Activated CD4-positive, alpha-beta memory T cell treated with anti-CD3 and anti-CD28 coated beads for 36 hours (primary cell): ENCODE measurements at regions not wholly inside any gene's neighbourhood (a gene's known extent, or its start where the extent isn't known, plus 50 kb on each side); places are given as distances from the start of the nearest gene placed in this dataset.
A peak's percentile ranks its signal among the peaks of the same experiment; 100 is the strongest.

Source experiments
- CTCF ChIA-PET: fragments of 350-600 bp; sonication (Branson Sonifier 250); formaldehyde crosslinking; loops from one replicate; lab custom pipeline; 2021; ENCODE audit warnings: antibody characterized with exemption, inconsistent platforms; lab: Charles Lee
- POLR2A ChIA-PET: fragments of 350-600 bp; sonication (Branson Sonifier 250); formaldehyde crosslinking; loops from one replicate; lab custom pipeline; 2021; ENCODE audit warnings: antibody characterized with exemption; lab: Charles Lee
- DNase-seq: peaks from one replicate; pipeline ENCODE4 v3.0.0-alpha.2; 2020
- H3K27ac Mint-ChIP-seq: one replicate; pipeline ENCODE4 v1.8.0; 2021; ENCODE audit warnings: mixed read lengths
- H3K27me3 Mint-ChIP-seq: one replicate; pipeline ENCODE4 v1.8.0; 2021; ENCODE audit warnings: mixed read lengths
- H3K36me3 Mint-ChIP-seq: one replicate; pipeline ENCODE4 v1.8.0; 2021; ENCODE audit warnings: mixed read lengths
- H3K4me1 Mint-ChIP-seq: one replicate; pipeline ENCODE4 v1.8.0; 2021; ENCODE audit warnings: low read depth, mixed read lengths
- H3K4me3 Mint-ChIP-seq: one replicate; pipeline ENCODE4 v1.8.0; 2021; ENCODE audit warnings: mild to moderate bottlenecking, mixed read lengths
- H3K9me3 Mint-ChIP-seq: one replicate; pipeline ENCODE4 v1.8.0; 2021; ENCODE audit warnings: mixed read lengths
- intact Hi-C: fragments of 100-400 bp; cut with micrococcal nuclease; formaldehyde crosslinking; loops from one replicate; pipeline ENCODE4 v1.15.1; 2023

DNA sequence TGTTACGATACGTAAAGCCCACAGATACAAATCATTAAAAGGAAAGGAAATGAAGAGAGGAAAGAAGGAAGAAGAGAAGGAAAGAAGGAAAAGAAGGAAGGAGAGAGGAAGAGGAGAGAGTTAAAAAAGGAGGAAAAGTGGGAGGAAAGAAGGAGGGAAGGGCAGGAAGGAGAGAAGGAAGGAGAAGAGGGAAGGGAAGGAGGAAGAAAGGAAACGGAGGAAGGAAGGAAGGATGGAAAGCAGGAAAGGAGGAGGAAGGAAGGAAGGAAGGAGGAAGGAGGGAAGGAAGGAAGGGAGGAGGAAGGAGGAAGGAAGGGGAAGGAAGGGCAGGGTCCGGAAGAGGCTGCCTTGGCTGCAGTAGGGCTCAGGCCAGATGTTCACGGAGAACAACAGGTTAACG is 95.2 kb downstream of the ENGASE start:
- intact Hi-C loops, result no loop called here
- no peaks in the 10 kb centered on the region for H3K4me1 Mint-ChIP-seq
- H3K27me3 Mint-ChIP-seq, result no peaks in the 10 kb centered on the region
- H3K4me3 Mint-ChIP-seq, result no peak overlapping the region
- no peak overlapping the region for H3K27ac Mint-ChIP-seq
- DNase-seq, result no peak
- ChIA-PET CTCF (no interaction called here), POLR2A (no interaction called here)
- no peaks in the 10 kb centered on the region for H3K9me3 Mint-ChIP-seq
- no peaks in the 10 kb centered on the region for H3K36me3 Mint-ChIP-seq

DNA sequence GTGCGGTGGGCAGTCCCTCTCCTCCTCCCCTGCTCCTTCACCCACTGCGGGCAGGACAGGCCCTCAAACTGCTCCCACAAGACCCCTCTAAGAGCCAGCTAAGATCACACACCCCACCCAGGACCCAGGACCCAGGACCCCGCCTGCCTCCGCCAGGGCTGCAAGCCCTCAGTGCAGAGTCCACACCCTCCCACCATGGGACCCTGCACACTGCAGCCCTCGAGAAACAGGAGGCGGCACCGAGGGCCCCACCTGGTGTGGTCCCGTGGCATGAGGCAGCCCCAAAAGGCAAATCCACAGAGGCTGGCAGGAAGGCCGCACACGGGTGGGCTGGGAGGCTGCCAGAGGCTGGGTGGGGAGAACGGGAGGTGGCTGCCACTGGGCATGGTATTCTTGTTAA is 94.7 kb downstream of the ENGASE start:
- Mint-ChIP-seq H3K27ac (no peak overlapping the region), H3K4me3 (no peak overlapping the region), H3K9me3 (no peaks in the 10 kb centered on the region), H3K4me1 (no peaks in the 10 kb centered on the region), H3K27me3 (no peaks in the 10 kb centered on the region), H3K36me3 (no peaks in the 10 kb centered on the region)
- intact Hi-C loops, result no loop called here
- no peak for DNase-seq
- CTCF ChIA-PET, result no interaction called here
- POLR2A ChIA-PET, result no interaction called here

DNA sequence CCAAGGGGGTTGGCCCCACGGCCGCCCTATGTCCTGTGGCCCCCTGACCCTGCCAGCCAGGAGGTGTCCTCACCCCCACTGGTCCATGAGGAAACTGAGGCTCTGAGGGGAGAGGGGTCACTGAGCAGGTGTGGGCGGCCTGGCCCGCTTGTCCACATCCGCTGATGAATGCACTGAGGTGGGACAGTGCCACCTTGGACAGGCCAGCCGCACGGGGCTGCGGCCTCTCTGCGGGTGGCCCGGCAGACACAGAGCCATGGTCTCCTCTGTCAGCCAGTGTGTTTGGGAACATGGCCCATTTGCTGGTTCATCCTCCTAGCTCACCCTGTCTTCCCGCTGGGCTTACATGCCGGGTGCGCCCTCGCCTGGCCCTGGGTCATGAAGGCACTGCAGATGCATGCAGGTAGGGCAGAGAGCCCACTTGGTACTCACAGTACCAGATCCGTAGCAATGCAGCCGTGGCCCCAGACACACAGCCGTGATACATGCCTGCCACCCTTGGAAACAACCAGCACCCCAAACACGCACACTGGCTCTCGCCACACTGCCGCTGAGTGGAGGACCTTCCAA is 93.9 kb downstream of the ENGASE start:
- H3K27ac Mint-ChIP-seq, result no peak overlapping the region
- H3K36me3 Mint-ChIP-seq, result no peaks in the 10 kb centered on the region
- DNase-seq, result no peak
- H3K4me1 Mint-ChIP-seq, result no peaks in the 10 kb centered on the region
- POLR2A ChIA-PET, result no interaction called here
- H3K9me3 Mint-ChIP-seq, result no peaks in the 10 kb centered on the region
- intact Hi-C loops, result no loop called here
- CTCF ChIA-PET, result no interaction called here
- no peaks in the 10 kb centered on the region for H3K27me3 Mint-ChIP-seq
- no peak overlapping the region for H3K4me3 Mint-ChIP-seq

GRCh38 chr17:79167486-79167885 is 92.9 kb downstream of the ENGASE start:
- DNase-seq, result no peak
- H3K27me3 Mint-ChIP-seq, result no peaks in the 10 kb centered on the region
- intact Hi-C loops, result no loop called here
- H3K4me1 Mint-ChIP-seq, result no peaks in the 10 kb centered on the region
- H3K9me3 Mint-ChIP-seq, result no peaks in the 10 kb centered on the region
- ChIA-PET CTCF (no interaction called here), POLR2A (no interaction called here)
- no peaks in the 10 kb centered on the region for H3K36me3 Mint-ChIP-seq
- H3K4me3 Mint-ChIP-seq, result no peak overlapping the region
- no peak overlapping the region for H3K27ac Mint-ChIP-seq

DNA sequence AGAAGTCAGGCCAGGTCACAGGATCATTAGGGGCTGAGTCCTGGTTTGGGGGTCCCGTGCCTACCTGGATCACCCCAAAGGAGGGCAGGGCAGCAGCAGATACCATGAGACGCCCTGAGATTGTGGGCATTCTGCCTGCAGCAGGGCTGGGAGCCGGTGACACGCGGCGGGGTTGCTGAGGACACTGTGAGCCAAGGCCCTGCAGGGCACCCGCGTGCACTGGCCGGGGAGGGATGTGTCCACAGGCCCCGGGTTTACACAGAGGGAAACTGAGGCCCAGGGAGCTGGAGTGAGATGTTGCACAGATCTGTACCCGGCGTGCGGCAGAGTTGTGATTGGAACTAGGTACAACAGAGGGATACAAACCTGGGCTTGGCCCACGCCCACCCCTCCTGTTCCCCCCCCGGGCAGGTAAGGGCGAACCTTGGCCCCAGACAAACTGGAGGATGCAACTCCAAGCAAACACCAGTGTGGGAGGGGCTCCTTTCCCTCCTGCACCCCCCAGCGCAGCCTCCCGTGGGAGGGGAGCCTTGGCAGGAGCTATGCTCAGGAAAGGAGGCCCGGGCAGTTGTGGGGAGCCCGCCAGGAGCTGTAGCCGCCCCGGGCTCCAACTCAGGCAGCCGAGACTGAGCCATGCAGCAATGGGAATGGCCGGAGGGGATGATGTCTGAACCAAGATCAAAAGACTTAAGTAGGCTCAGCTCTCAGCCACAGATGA is 91.3 kb downstream of the ENGASE start:
- H3K4me3 Mint-ChIP-seq, result no peak overlapping the region
- H3K4me1 Mint-ChIP-seq, result peaks cover 6% of the 10 kb centered on the region
- intact Hi-C loops, result no loop called here
- ChIA-PET CTCF (no interaction called here), POLR2A (no interaction called here)
- no peaks in the 10 kb centered on the region for H3K27me3 Mint-ChIP-seq
- H3K9me3 Mint-ChIP-seq, result no peaks in the 10 kb centered on the region
- DNase-seq, result no peak
- no peaks in the 10 kb centered on the region for H3K36me3 Mint-ChIP-seq
- H3K27ac Mint-ChIP-seq, result no peak overlapping the region

GRCh38 chr17:79164913-79165695 is 90.5 kb downstream of the ENGASE start:
- no peaks in the 10 kb centered on the region for H3K9me3 Mint-ChIP-seq
- H3K4me3 Mint-ChIP-seq, result no peak overlapping the region
- H3K36me3 Mint-ChIP-seq, result no peaks in the 10 kb centered on the region
- ChIA-PET CTCF (no interaction called here), POLR2A (no interaction called here)
- H3K4me1 Mint-ChIP-seq, result peaks cover 7% of the 10 kb centered on the region
- H3K27ac Mint-ChIP-seq, result no peak overlapping the region
- DNase-seq, result no peak
- H3K27me3 Mint-ChIP-seq, result no peaks in the 10 kb centered on the region
- intact Hi-C loops, result no loop called here

- CTCF ChIA-PET, result no interaction called here
- POLR2A ChIA-PET, result no interaction called here
- H3K4me1 Mint-ChIP-seq, result peaks cover 7% of the 10 kb centered on the region
- intact Hi-C loops, result no loop called here
- H3K36me3 Mint-ChIP-seq, result no peaks in the 10 kb centered on the region
- H3K27me3 Mint-ChIP-seq, result no peaks in the 10 kb centered on the region
- H3K9me3 Mint-ChIP-seq, result no peaks in the 10 kb centered on the region
- H3K4me3 Mint-ChIP-seq, result no peak overlapping the region
- no peak overlapping the region for H3K27ac Mint-ChIP-seq
- no peak for DNase-seq
Observed at GRCh38 chr17:79164408-79164807, 89.8 kb downstream of the ENGASE start.

- POLR2A ChIA-PET, result no interaction called here
- no peak overlapping the region for H3K27ac Mint-ChIP-seq
- H3K9me3 Mint-ChIP-seq, result no peaks in the 10 kb centered on the region
- DNase-seq, result no peak
- no peaks in the 10 kb centered on the region for H3K36me3 Mint-ChIP-seq
- H3K4me1 Mint-ChIP-seq, result peaks cover 7% of the 10 kb centered on the region
- no peaks in the 10 kb centered on the region for H3K27me3 Mint-ChIP-seq
- intact Hi-C loops, result no loop called here
- CTCF ChIA-PET, result interaction anchor here (1.6 kb wide), 1 partner anchor 229 kb away, joined by 3 read pairs; no protein-coding TSS in a partner anchor
- H3K4me3 Mint-ChIP-seq, result no peak overlapping the region
Observed at GRCh38 chr17:79163071-79163470, 88.4 kb downstream of the ENGASE start.

DNA sequence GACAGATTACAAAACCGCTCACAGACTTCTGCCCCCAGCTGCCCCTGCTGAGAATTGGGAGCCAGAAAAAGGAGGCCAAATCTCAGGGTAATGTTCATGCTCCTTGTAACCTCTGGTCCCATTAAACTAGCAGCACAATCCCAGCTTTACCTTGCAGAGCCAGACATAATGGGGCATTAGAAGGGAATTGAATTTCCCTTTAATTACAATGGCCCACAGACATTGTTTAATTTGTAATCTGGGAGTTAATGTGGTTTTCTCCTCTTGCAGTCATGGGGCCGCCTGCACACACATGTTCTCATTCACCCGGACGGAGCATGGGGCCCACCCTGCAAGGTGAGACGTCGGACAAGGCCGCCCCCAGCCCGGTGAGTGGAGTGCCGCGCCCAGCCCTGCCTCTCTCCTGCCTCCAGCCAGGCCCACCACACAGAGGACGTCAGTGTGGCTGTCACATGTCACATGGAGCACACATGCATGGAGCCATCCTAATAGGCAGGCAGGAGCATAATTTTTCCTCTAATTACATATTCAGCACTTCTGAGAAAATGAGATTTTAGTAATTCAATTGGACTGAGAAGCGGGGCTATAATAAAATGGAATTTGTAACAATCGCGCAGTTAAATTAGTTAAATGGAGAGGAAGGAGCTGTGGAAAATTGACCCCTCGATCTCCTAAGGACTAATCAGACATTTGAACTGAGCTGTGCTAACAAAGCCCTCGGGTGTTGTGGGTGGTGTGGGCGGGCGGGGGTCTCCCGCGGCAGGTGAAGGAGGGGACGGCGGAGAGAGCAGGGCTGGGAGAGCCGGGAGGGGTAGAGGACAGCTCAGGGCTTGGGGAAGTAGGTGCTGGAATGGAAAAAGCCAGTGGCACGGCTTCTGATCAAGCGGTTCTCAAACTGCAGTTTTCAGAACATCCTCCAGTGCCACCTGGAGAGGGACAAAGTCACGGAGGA is 87.7 kb downstream of the ENGASE start:
- Mint-ChIP-seq H3K36me3 (no peaks in the 10 kb centered on the region), H3K4me1 (peaks cover 7% of the 10 kb centered on the region), H3K4me3 (no peak overlapping the region), H3K9me3 (no peaks in the 10 kb centered on the region), H3K27me3 (no peaks in the 10 kb centered on the region), H3K27ac (no peak overlapping the region)
- DNase-seq, result no peak
- POLR2A ChIA-PET, result no interaction called here
- CTCF ChIA-PET, result interaction anchor here (1.6 kb wide), 1 partner anchor 230 kb away, joined by 3 read pairs; no protein-coding TSS in a partner anchor
- intact Hi-C loops, result no loop called here

DNA sequence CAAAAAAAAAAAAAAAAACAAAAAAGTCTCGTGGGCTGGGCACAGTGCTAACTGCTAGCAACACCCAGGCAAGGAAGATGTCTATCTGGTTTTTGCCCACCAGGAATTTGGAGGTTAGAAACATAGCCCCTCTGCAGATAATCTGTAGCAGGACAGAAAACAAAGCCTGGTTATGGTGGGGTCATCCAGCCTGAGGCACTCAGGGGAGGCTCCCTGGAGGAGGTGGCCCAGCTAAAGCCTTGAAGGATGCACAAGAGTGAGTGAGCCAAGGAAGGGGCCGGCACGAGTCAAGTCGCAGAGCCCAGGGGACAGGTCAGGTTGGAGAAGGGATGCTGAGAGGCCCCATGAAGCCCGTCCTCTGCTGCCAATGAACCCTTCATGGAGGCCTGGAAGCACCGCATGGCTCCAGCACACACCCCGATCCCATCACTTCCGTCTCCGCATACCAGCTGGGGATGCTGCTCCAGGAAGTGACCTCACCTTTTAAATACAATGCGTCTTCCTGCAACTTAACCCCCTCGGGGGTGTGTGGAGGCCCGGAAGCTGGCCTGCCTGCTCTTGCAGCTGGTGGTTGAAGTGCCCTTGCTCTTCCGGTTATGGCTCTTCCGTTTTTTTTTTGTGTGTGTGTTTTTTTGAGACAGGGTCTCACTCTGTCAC is 86.5 kb downstream of the ENGASE start:
- no peaks in the 10 kb centered on the region for H3K36me3 Mint-ChIP-seq
- DNase-seq, result peak; percentile 48
- no peak overlapping the region for H3K4me3 Mint-ChIP-seq
- no peaks in the 10 kb centered on the region for H3K27me3 Mint-ChIP-seq
- ChIA-PET CTCF (no interaction called here), POLR2A (no interaction called here)
- intact Hi-C loops, result no loop called here
- H3K9me3 Mint-ChIP-seq, result no peaks in the 10 kb centered on the region
- H3K27ac Mint-ChIP-seq, result no peak overlapping the region
- peaks cover 7% of the 10 kb centered on the region for H3K4me1 Mint-ChIP-seq

GRCh38 chr17:79159926-79160325 is 85.3 kb downstream of the ENGASE start:
- H3K9me3 Mint-ChIP-seq, result no peaks in the 10 kb centered on the region
- POLR2A ChIA-PET, result no interaction called here
- CTCF ChIA-PET, result interaction anchor here (1.1 kb wide), 1 partner anchor 232 kb away, joined by 3 read pairs; no protein-coding TSS in a partner anchor

More at GRCh38 chr17:79159926-79160325, 85.3 kb downstream of the ENGASE start:
- H3K36me3 Mint-ChIP-seq, result no peaks in the 10 kb centered on the region
- peaks cover 7% of the 10 kb centered on the region for H3K4me1 Mint-ChIP-seq
- intact Hi-C loops, result no loop called here
- no peaks in the 10 kb centered on the region for H3K27me3 Mint-ChIP-seq
- no peak for DNase-seq
- no peak overlapping the region for H3K4me3 Mint-ChIP-seq
- no peak overlapping the region for H3K27ac Mint-ChIP-seq
